MM.1S (cell line): ENCODE measurements at regions not wholly inside any gene's neighbourhood (a gene's known extent, or its start where the extent isn't known, plus 50 kb on each side); places are given as distances from the start of the nearest gene placed in this dataset.

Source experiments
- DNase-seq: peaks from one replicate; pipeline ENCODE4 v3.0.0-alpha.2; 2015
- H2AFZ ChIP-seq: fragments of 300-600 bp; sonication (generic); 2 replicates; pipeline ENCODE4 v1.6.0; 2016; ENCODE audit warnings: antibody characterized with exemption, low read length
- H3F3A ChIP-seq: fragments of 300-600 bp; sonication (generic); 2 replicates; pipeline ENCODE4 v1.6.1; 2016; ENCODE audit warnings: mild to moderate bottlenecking, antibody characterized with exemption, low read length, moderate library complexity, mixed read lengths; ENCODE audit not compliant: insufficient read depth
- H3K27ac ChIP-seq: fragments of 300-600 bp; sonication (generic); 2 replicates; pipeline ENCODE4 v1.5.1; 2016; ENCODE audit warnings: mild to moderate bottlenecking, low read length
- H3K27me3 ChIP-seq: fragments of 300-600 bp; sonication (generic); replicated peaks from 2 replicates; pipeline ENCODE4 v1.6.0; 2016; ENCODE audit warnings: low read length; ENCODE audit not compliant: insufficient read depth
- H3K36me3 ChIP-seq: fragments of 300-600 bp; sonication (generic); replicated peaks from 2 replicates; pipeline ENCODE4 v1.6.1; 2016; ENCODE audit warnings: mild to moderate bottlenecking, low read length, mixed read lengths; ENCODE audit not compliant: insufficient read depth
- H3K4me1 ChIP-seq: fragments of 300-600 bp; sonication (generic); 2 replicates; pipeline ENCODE4 v1.6.1; 2016; ENCODE audit warnings: low read length, mixed read lengths
- H3K4me2 ChIP-seq: fragments of 300-600 bp; sonication (generic); 2 replicates; pipeline ENCODE4 v1.6.0; 2016; ENCODE audit warnings: low read depth, low read length
- H3K4me3 ChIP-seq: fragments of 300-600 bp; sonication (generic); 2 replicates; pipeline ENCODE4 v1.5.1; 2016; ENCODE audit warnings: low read length, mixed read lengths
- H3K79me2 ChIP-seq: fragments of 300-600 bp; sonication (generic); 2 replicates; pipeline ENCODE4 v1.6.1; 2016; ENCODE audit warnings: mixed run types, low read length, mixed read lengths
- H3K9ac ChIP-seq: fragments of 300-600 bp; sonication (generic); 2 replicates; pipeline ENCODE4 v1.6.1; 2016; ENCODE audit warnings: low read length, mixed read lengths
- H3K9me2 ChIP-seq: fragments of 300-600 bp; sonication (generic); replicated peaks from 2 replicates; pipeline ENCODE4 v1.6.1; 2016; ENCODE audit warnings: mild to moderate bottlenecking, low read length, mixed read lengths; ENCODE audit not compliant: insufficient read depth
- H3K9me3 ChIP-seq: fragments of 300-600 bp; sonication (generic); replicated peaks from 2 replicates; pipeline ENCODE4 v1.6.1; 2016; ENCODE audit warnings: mild to moderate bottlenecking, low read length, mixed read lengths; ENCODE audit not compliant: insufficient read depth
- H4K20me1 ChIP-seq: fragments of 300-600 bp; sonication (generic); 2 replicates; pipeline ENCODE4 v1.6.1; 2016; ENCODE audit warnings: mild to moderate bottlenecking, low read length, moderate library complexity, mixed read lengths; ENCODE audit not compliant: insufficient read depth
- CTCF ChIP-seq: fragments of 300-600 bp; sonication (generic); IDR thresholded peaks from 2 replicates; pipeline ENCODE4 v1.5.1; 2016; ENCODE audit warnings: antibody characterized with exemption, low read length, mixed read lengths
- EZH2 ChIP-seq: fragments of 300-600 bp; sonication (generic); optimal IDR thresholded peaks from 2 replicates; pipeline ENCODE3; 2017; ENCODE audit warnings: low read depth, mild to moderate bottlenecking, antibody characterized with exemption, low read length, mixed read lengths
- EZH2phosphoT487 ChIP-seq: fragments of 300-600 bp; sonication (generic); IDR thresholded peaks from 2 replicates; pipeline ENCODE4 v1.6.1; 2018; ENCODE audit warnings: antibody characterized with exemption, low read length

DNA sequence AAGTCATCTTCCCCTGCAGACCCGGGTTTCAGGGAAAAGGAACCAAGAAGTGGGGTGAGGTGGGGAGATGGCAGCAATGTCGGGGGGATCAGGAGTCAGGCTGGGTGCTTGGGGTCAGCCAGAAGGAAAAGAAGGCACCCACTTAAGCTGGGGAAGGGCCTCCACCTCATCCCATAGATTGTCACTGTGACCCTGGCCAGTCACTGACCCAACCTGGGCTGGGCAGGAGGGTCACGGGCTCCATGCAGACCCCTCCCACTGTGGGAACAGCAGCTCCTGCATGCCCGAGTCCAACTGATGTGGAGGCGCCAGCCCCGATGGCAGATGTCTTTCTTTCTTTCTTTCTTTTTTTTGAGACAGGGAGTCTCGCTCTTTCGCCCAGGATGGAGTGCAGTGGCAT is 53.6 kb upstream of the HAAO start:
- Histone ChIP-seq H3K4me3 (no peak overlapping the region), H3K79me2 (no peaks in the 10 kb centered on the region), H2AFZ (no peak overlapping the region), H3K9me2 (no peaks in the 10 kb centered on the region), H3K36me3 (no peaks in the 10 kb centered on the region), H4K20me1 (no peaks in the 10 kb centered on the region), H3K4me2 (no peak overlapping the region), H3K9ac (no peak overlapping the region), H3F3A (no peaks in the 10 kb centered on the region), H3K27me3 (no peaks in the 10 kb centered on the region), H3K4me1 (no peaks in the 10 kb centered on the region), H3K9me3 (no peaks in the 10 kb centered on the region), H3K27ac (no peak overlapping the region)
- no peak for DNase-seq
- TF ChIP-seq CTCF, result no peak

GRCh38 chr2:42844901-42845821 is 52.8 kb upstream of the HAAO start:
- Histone ChIP-seq H3K79me2 (no peaks in the 10 kb centered on the region), H3K27me3 (no peaks in the 10 kb centered on the region), H3K36me3 (no peaks in the 10 kb centered on the region), H4K20me1 (no peaks in the 10 kb centered on the region), H3K4me2 (no peak overlapping the region), H3K4me1 (no peaks in the 10 kb centered on the region), H3K27ac (no peak overlapping the region), H3K9me2 (no peaks in the 10 kb centered on the region), H3K4me3 (no peak overlapping the region), H2AFZ (no peak overlapping the region), H3K9ac (no peak overlapping the region), H3F3A (no peaks in the 10 kb centered on the region), H3K9me3 (no peaks in the 10 kb centered on the region)
- no peak for TF ChIP-seq CTCF
- no peak for TF ChIP-seq EZH2phosphoT487
- TF ChIP-seq EZH2, result no peak
- no peak for DNase-seq

- Histone ChIP-seq H3K4me1 (no peaks in the 10 kb centered on the region), H3K4me3 (no peak overlapping the region), H2AFZ (no peak overlapping the region), H3K79me2 (no peaks in the 10 kb centered on the region), H4K20me1 (no peaks in the 10 kb centered on the region), H3F3A (no peaks in the 10 kb centered on the region), H3K9me2 (no peaks in the 10 kb centered on the region), H3K27me3 (no peaks in the 10 kb centered on the region), H3K4me2 (no peak overlapping the region), H3K36me3 (no peaks in the 10 kb centered on the region), H3K27ac (no peak overlapping the region), H3K9me3 (no peaks in the 10 kb centered on the region), H3K9ac (no peak overlapping the region)
- no peak for DNase-seq
- TF ChIP-seq EZH2 (no peak), EZH2phosphoT487 (no peak), CTCF (no peak)
Measured at GRCh38 chr2:42844366-42844765, 52.0 kb upstream of the HAAO start.
